OCI-LY1 (cell line): ENCODE measurements at regions not wholly inside any gene's neighbourhood (a gene's known extent, or its start where the extent isn't known, plus 50 kb on each side); places are given as distances from the start of the nearest gene placed in this dataset.

ENCODE experiments used
- EZH2 ChIP-seq: fragments of 200-600 bp; sonication (generic), shearing (Covaris generic); IDR thresholded peaks from 2 replicates; pipeline ENCODE4 v1.8.0; 2017; ENCODE audit warnings: borderline replicate concordance, mixed run types, mild to moderate bottlenecking, antibody characterized with exemption, low read length, moderate library complexity, mixed read lengths
- TF ChIP-seq, protein P1 (sequence below): fragments of 200-600 bp; sonication (generic), shearing (Covaris generic); IDR thresholded peaks from 2 replicates; pipeline ENCODE4 v1.5.1; 2017; ENCODE audit warnings: mild to moderate bottlenecking, antibody characterized with exemption, low read length, moderate library complexity, mixed read lengths

DNA sequence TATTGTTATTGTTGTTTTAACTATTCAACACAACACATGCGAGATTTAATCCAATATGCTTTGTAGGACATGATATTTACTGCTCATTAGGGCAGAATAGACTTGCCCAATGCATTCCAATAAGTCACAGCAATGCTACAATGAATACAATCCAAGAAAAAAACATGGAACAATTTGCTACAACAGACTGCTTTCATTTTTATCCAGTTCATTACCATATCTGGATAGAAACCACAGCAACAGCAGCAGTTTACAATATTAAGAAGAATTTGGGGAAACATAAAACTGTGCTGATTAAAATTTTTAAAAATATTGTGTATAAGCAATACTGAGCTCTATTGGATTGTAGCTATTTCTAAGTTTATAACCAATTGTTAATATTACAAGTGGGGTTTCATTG is 833.0 kb downstream of the DIAPH3 start:
- TF ChIP-seq, protein P1, sequence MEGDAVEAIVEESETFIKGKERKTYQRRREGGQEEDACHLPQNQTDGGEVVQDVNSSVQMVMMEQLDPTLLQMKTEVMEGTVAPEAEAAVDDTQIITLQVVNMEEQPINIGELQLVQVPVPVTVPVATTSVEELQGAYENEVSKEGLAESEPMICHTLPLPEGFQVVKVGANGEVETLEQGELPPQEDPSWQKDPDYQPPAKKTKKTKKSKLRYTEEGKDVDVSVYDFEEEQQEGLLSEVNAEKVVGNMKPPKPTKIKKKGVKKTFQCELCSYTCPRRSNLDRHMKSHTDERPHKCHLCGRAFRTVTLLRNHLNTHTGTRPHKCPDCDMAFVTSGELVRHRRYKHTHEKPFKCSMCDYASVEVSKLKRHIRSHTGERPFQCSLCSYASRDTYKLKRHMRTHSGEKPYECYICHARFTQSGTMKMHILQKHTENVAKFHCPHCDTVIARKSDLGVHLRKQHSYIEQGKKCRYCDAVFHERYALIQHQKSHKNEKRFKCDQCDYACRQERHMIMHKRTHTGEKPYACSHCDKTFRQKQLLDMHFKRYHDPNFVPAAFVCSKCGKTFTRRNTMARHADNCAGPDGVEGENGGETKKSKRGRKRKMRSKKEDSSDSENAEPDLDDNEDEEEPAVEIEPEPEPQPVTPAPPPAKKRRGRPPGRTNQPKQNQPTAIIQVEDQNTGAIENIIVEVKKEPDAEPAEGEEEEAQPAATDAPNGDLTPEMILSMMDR, result no peak
- TF ChIP-seq EZH2, result no peak
